OCI-LY3 (cell line): ENCODE measurements at regions not wholly inside any gene's neighbourhood (a gene's known extent, or its start where the extent isn't known, plus 50 kb on each side); places are given as distances from the start of the nearest gene placed in this dataset.

Experiments used
- H2AFZ ChIP-seq: fragments of 200-600, 300-600 bp; shearing (Covaris generic); 2 replicates; pipeline ENCODE4 v1.6.0; 2014; ENCODE audit warnings: antibody characterized with exemption, low read depth, low read length
- H3K27ac ChIP-seq: fragments of 200-600, 300-600 bp; sonication (generic); 2 replicates; pipeline ENCODE4 v1.5.1; 2014; ENCODE audit warnings: mild to moderate bottlenecking, low read length, moderate library complexity, mixed read lengths
- H3K27me3 ChIP-seq: fragments of 200-600, 300-600 bp; sonication (generic); 2 replicates; pipeline ENCODE4 v1.6.1; 2014; ENCODE audit warnings: low read depth, low read length, mixed read lengths
- H3K36me3 ChIP-seq: fragments of 200-600, 300-600 bp; sonication (generic); replicated peaks from 2 replicates; pipeline ENCODE3; 2014; ENCODE audit warnings: low read depth, low read length, mixed read lengths
- H3K4me1 ChIP-seq: fragments of 300-600, 200-600 bp; sonication (generic); 2 replicates; pipeline ENCODE4 v1.6.1; 2014; ENCODE audit warnings: low read length, mixed read lengths
- H3K4me2 ChIP-seq: fragments of 200-600, 300-600 bp; sonication (generic); 2 replicates; pipeline ENCODE4 v1.6.1; 2014; ENCODE audit warnings: low read length, mixed read lengths
- H3K4me3 ChIP-seq: fragments of 300-600, 200-600 bp; sonication (generic); 2 replicates; pipeline ENCODE4 v1.5.1; 2014; ENCODE audit warnings: antibody characterized with exemption, mild to moderate bottlenecking, low read length, moderate library complexity
- H3K79me2 ChIP-seq: fragments of 300-600, 200-600 bp; shearing (Covaris generic); 2 replicates; pipeline ENCODE4 v1.6.1; 2014; ENCODE audit warnings: mild to moderate bottlenecking, low read length, mixed read lengths
- H3K9ac ChIP-seq: fragments of 300-600, 200-600 bp; shearing (Covaris generic); 2 replicates; pipeline ENCODE4 v1.6.0; 2014; ENCODE audit warnings: mild to moderate bottlenecking, low read length, moderate library complexity
- H3K9me3 ChIP-seq: fragments of 200-600, 300-600 bp; shearing (Covaris generic); 2 replicates; pipeline ENCODE4 v1.6.1; 2014; ENCODE audit warnings: low read length, mixed read lengths; ENCODE audit not compliant: insufficient read depth
- H4K20me1 ChIP-seq: fragments of 200-600, 300-600 bp; sonication (generic); 2 replicates; pipeline ENCODE4 v1.6.1; 2016; ENCODE audit warnings: low read length, mixed read lengths; ENCODE audit not compliant: insufficient read depth
- EZH2phosphoT487 ChIP-seq: fragments of 200-600 bp; shearing (Covaris generic); IDR thresholded peaks from 2 replicates; pipeline ENCODE4 v1.6.1; 2018; ENCODE audit warnings: antibody characterized with exemption, mixed run types, low read depth
- TF ChIP-seq, protein P1 (sequence below): fragments of 200-600, 300-600 bp; sonication (generic); IDR thresholded peaks from 2 replicates; pipeline ENCODE4 v1.5.1; 2014; ENCODE audit warnings: antibody characterized with exemption, low read length, low read depth

DNA sequence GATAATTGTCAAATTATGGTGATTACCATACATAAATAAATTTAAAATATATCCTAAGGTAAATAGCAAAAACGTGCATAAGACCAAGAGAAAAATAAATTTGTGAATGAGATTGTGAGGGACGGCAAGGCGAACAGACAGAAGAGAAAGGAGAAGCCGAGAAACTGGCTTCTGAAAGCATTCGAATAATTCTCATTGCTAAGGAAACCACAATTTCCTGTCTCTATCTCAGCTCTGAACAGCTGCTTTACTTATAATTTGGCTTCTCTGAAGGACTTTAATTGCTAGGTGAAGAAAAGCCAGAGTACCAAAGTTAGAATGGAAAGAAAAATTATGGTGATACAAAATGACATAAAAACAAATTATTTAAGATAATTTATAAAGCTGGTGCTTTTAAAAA is 79.0 kb upstream of the RGS17 start:
- no peaks in the 10 kb centered on the region for H4K20me1 ChIP-seq
- H3K27me3 ChIP-seq: no peaks in the 10 kb centered on the region
- TF ChIP-seq EZH2phosphoT487: no peak
- TF ChIP-seq, protein P1, sequence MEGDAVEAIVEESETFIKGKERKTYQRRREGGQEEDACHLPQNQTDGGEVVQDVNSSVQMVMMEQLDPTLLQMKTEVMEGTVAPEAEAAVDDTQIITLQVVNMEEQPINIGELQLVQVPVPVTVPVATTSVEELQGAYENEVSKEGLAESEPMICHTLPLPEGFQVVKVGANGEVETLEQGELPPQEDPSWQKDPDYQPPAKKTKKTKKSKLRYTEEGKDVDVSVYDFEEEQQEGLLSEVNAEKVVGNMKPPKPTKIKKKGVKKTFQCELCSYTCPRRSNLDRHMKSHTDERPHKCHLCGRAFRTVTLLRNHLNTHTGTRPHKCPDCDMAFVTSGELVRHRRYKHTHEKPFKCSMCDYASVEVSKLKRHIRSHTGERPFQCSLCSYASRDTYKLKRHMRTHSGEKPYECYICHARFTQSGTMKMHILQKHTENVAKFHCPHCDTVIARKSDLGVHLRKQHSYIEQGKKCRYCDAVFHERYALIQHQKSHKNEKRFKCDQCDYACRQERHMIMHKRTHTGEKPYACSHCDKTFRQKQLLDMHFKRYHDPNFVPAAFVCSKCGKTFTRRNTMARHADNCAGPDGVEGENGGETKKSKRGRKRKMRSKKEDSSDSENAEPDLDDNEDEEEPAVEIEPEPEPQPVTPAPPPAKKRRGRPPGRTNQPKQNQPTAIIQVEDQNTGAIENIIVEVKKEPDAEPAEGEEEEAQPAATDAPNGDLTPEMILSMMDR: no peak
- no peak overlapping the region for H3K4me2 ChIP-seq
- H3K36me3 ChIP-seq: no peaks in the 10 kb centered on the region
- H3K4me3 ChIP-seq: no peak overlapping the region
- H3K4me1 ChIP-seq: no peaks in the 10 kb centered on the region
- no peak overlapping the region for H3K9ac ChIP-seq
- no peaks in the 10 kb centered on the region for H3K9me3 ChIP-seq
- H2AFZ ChIP-seq: no peak overlapping the region
- no peak overlapping the region for H3K27ac ChIP-seq
- no peaks in the 10 kb centered on the region for H3K79me2 ChIP-seq

DNA sequence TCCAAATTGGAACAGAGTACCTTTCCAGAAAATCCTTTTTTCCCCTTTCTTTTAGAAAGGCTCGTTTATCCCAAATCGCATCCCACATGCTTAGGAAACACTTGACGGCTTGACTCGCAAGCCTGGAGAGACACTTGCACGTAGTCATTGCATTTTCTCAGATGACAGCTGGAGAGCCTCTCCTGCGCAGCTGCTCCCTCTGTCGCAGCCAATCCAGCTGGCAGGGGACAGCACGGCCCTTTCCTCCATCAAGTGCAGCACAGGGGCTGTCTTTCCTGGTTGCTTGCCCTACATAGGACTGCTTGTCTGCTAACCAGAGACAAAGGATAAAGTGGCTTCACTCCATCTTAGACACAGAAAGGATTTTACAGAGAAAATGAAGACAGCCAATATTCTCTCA is 77.6 kb upstream of the RGS17 start:
- no peak overlapping the region for H2AFZ ChIP-seq
- TF ChIP-seq EZH2phosphoT487: no peak
- TF ChIP-seq, protein P1: no peak
- no peak overlapping the region for H3K4me2 ChIP-seq
- H3K4me1 ChIP-seq: no peaks in the 10 kb centered on the region
- H3K9ac ChIP-seq: no peak overlapping the region
- no peaks in the 10 kb centered on the region for H3K9me3 ChIP-seq
- no peak overlapping the region for H3K27ac ChIP-seq
- H3K79me2 ChIP-seq: no peaks in the 10 kb centered on the region
- H3K4me3 ChIP-seq: no peak overlapping the region
- no peaks in the 10 kb centered on the region for H4K20me1 ChIP-seq
- H3K27me3 ChIP-seq: no peaks in the 10 kb centered on the region
- H3K36me3 ChIP-seq: no peaks in the 10 kb centered on the region

DNA sequence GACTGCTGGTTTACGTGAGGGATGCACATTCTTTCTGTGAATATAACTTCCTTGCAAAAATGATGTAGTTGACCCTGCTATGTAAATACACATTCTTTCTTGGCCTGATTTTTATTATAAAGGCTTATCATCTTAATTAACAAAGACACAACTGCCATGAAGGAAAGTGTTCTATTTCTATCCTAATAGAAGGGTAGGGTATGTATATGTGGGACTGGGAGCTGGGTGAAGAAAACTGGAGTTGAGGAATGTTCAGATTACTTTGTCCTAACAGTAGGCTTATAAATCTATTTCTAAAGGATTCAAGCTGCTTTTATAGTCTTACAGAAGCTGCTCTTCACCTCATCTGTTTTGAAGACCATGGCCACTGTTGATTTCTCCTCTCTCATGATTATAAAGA is 76.5 kb upstream of the RGS17 start:
- no peak overlapping the region for H3K4me2 ChIP-seq
- no peaks in the 10 kb centered on the region for H3K4me1 ChIP-seq
- H3K9me3 ChIP-seq: no peaks in the 10 kb centered on the region
- H2AFZ ChIP-seq: no peak overlapping the region
- no peaks in the 10 kb centered on the region for H3K27me3 ChIP-seq
- no peaks in the 10 kb centered on the region for H3K36me3 ChIP-seq
- no peaks in the 10 kb centered on the region for H4K20me1 ChIP-seq
- no peak overlapping the region for H3K27ac ChIP-seq
- H3K4me3 ChIP-seq: no peak overlapping the region
- H3K79me2 ChIP-seq: no peaks in the 10 kb centered on the region
- no peak for TF ChIP-seq EZH2phosphoT487
- TF ChIP-seq, protein P1: no peak
- H3K9ac ChIP-seq: no peak overlapping the region

DNA sequence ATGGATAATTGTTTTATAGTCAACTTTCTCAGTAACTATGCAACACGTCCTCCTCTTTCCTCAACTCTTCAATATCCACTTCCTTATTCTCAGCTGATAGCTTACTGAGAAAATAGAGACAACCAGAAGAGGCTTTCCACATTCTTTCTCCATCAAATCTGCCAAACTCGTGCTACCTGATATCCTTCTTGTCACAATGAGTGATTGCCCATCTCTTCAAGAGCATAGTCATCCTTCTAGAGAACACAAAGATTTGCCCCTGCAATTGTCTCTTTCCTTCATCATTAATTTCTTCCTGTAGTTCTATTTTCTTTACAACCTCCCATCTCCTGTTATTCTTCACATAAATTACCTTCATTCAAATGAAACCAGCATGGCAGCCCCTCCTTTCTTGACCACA is 75.9 kb upstream of the RGS17 start:
- no peak overlapping the region for H2AFZ ChIP-seq
- no peak for TF ChIP-seq EZH2phosphoT487
- TF ChIP-seq, protein P1: no peak
- H3K36me3 ChIP-seq: no peaks in the 10 kb centered on the region
- H3K4me2 ChIP-seq: no peak overlapping the region
- no peak overlapping the region for H3K4me3 ChIP-seq
- H3K4me1 ChIP-seq: no peaks in the 10 kb centered on the region
- H3K79me2 ChIP-seq: no peaks in the 10 kb centered on the region
- H4K20me1 ChIP-seq: no peaks in the 10 kb centered on the region
- no peak overlapping the region for H3K9ac ChIP-seq
- H3K9me3 ChIP-seq: no peaks in the 10 kb centered on the region
- H3K27ac ChIP-seq: no peak overlapping the region
- H3K27me3 ChIP-seq: no peaks in the 10 kb centered on the region
